Sigmoid colon (tissue), 4 donors: ENCODE measurements at regions not wholly inside any gene's neighbourhood (a gene's known extent, or its start where the extent isn't known, plus 50 kb on each side); places are given as distances from the start of the nearest gene placed in this dataset.

Experiments
- EP300 ChIP-seq, 4 donors: sonication (generic); formaldehyde crosslinking; IDR thresholded peaks; one replicate each; pipeline ENCODE4 v1.6.1; 2017; ENCODE audit warnings: antibody characterized with exemption in 4 of 4
- POLR2A ChIP-seq, 2 donors: fragments of 450-650 bp; IDR thresholded peaks; one replicate each; pipeline ENCODE4 v1.6.1; 2016; ENCODE audit warnings: antibody characterized with exemption in 2 of 2, mild to moderate bottlenecking in 2 of 2, moderate library complexity in 2 of 2
- POLR2AphosphoS5 ChIP-seq, 4 donors: sonication (generic); formaldehyde crosslinking; IDR thresholded peaks; one replicate each; pipeline ENCODE4 v1.6.1; 2017; ENCODE audit warnings: antibody characterized with exemption in 4 of 4
- TF ChIP-seq, protein P1 (sequence below), 4 experiments: fragments of 450-650 bp in 3 of 4; fragments of 200-600 bp in 1 of 4; IDR thresholded peaks; one replicate each; pipeline ENCODE4 v1.5.1; 2016 to 2019; ENCODE audit warnings: antibody characterized with exemption in 4 of 4, mild to moderate bottlenecking in 3 of 4, moderate library complexity in 2 of 4

DNA sequence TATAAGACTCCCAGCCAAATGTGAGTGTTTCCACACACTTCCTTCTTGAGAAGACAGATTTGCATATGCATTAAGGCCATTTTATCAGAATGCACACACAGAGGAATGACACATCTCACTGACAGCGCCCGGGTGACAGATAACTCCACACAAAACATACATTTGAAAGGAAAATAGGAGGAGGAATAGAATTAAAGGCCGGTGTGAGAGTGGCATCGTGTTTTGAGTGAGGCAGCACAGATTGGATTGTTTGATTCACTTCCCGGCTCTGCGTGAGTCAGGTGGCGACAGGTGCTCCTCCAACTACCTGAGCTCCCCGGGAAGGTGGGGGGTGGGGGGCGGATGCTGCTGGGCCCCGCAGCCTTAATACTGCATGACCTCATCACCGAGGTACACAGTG lies 429.0 kb downstream of the TSHZ3 start:
- TF ChIP-seq, protein P1, sequence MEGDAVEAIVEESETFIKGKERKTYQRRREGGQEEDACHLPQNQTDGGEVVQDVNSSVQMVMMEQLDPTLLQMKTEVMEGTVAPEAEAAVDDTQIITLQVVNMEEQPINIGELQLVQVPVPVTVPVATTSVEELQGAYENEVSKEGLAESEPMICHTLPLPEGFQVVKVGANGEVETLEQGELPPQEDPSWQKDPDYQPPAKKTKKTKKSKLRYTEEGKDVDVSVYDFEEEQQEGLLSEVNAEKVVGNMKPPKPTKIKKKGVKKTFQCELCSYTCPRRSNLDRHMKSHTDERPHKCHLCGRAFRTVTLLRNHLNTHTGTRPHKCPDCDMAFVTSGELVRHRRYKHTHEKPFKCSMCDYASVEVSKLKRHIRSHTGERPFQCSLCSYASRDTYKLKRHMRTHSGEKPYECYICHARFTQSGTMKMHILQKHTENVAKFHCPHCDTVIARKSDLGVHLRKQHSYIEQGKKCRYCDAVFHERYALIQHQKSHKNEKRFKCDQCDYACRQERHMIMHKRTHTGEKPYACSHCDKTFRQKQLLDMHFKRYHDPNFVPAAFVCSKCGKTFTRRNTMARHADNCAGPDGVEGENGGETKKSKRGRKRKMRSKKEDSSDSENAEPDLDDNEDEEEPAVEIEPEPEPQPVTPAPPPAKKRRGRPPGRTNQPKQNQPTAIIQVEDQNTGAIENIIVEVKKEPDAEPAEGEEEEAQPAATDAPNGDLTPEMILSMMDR (IDR thresholded peaks at IDR 0.05) = no peak
- TF ChIP-seq POLR2AphosphoS5 (IDR thresholded peaks at IDR 0.05) (no peak), POLR2A (IDR thresholded peaks at IDR 0.05) (no peak), EP300 (IDR thresholded peaks at IDR 0.05) (no peak)
